ENCODE measurements at regions not wholly inside any gene's neighbourhood (a gene's known extent, or its start where the extent isn't known, plus 50 kb on each side); places are given as distances from the start of the nearest gene placed in this dataset.

- WGBS, 2 experiments (ENCODE audit: insufficient coverage in 2 of 2), result 93 to 100% methylated on average over 2 of the region's 2 CpGs
- Histone ChIP-seq H3K36me3 (ENCODE audit: control insufficient read depth, insufficient read depth, low read length) (no peaks in the 10 kb centered on the region), H3K9me3 (ENCODE audit: control insufficient read depth, low read length) (no peaks in the 10 kb centered on the region)
Observed at GRCh38 chr4:66911880-66912279, 633.4 kb downstream of the CENPC start.

GRCh38 chr4:66906314-66906713 lies 639.0 kb downstream of the CENPC start:
- no peak overlapping the region for H3K27ac ChIP-seq (ENCODE audit: low read depth, low read length, severe bottlenecking)
- no peaks in the 10 kb centered on the region for H3K9me3 ChIP-seq (ENCODE audit: control insufficient read depth, low read length)
- WGBS, 2 experiments (ENCODE audit: insufficient coverage in 2 of 2), result 0 to 17% methylated on average over 1 of the region's 2 CpGs
- H3K4me3 ChIP-seq (ENCODE audit: extremely low read depth, insufficient read depth, low read length, poor library complexity, severe bottlenecking), result no peak overlapping the region
- no peaks in the 10 kb centered on the region for H3K4me1 ChIP-seq (ENCODE audit: control insufficient read depth, insufficient read depth, low read length, poor library complexity, severe bottlenecking)
- no peaks in the 10 kb centered on the region for H3K36me3 ChIP-seq (ENCODE audit: control insufficient read depth, insufficient read depth, low read length)

More at GRCh38 chr4:66911880-66912279, 633.4 kb downstream of the CENPC start:
- Histone ChIP-seq H3K27ac (ENCODE audit: low read depth, low read length, severe bottlenecking) (no peak overlapping the region), H3K4me1 (ENCODE audit: control insufficient read depth, insufficient read depth, low read length, poor library complexity, severe bottlenecking) (no peaks in the 10 kb centered on the region), H3K4me3 (ENCODE audit: extremely low read depth, insufficient read depth, low read length, poor library complexity, severe bottlenecking) (no peak overlapping the region)

- Histone ChIP-seq H3K36me3 (ENCODE audit: control insufficient read depth, insufficient read depth, low read length) (no peaks in the 10 kb centered on the region), H3K9me3 (ENCODE audit: control insufficient read depth, low read length) (no peaks in the 10 kb centered on the region), H3K4me1 (ENCODE audit: control insufficient read depth, insufficient read depth, low read length, poor library complexity, severe bottlenecking) (no peaks in the 10 kb centered on the region), H3K4me3 (ENCODE audit: extremely low read depth, insufficient read depth, low read length, poor library complexity, severe bottlenecking) (no peak overlapping the region), H3K27ac (ENCODE audit: low read depth, low read length, severe bottlenecking) (no peak overlapping the region)
- 94 to 95% methylated on average over 13 to 19 of the region's 26 CpGs for WGBS, 2 experiments (ENCODE audit: insufficient coverage in 2 of 2)
Observed at GRCh38 chr4:66899422-66900065, 645.8 kb downstream of the CENPC start.

GRCh38 chr4:66893807-66894206 lies 651.5 kb downstream of the CENPC start:
- H3K9me3 ChIP-seq (ENCODE audit: control insufficient read depth, low read length), result no peaks in the 10 kb centered on the region
- no CpG with 5 or more reads among the region's 1 CpG for WGBS, 2 experiments (ENCODE audit: insufficient coverage in 2 of 2)

GRCh38 chr4:66887061-66887460 lies 658.2 kb downstream of the CENPC start:
- WGBS, 2 experiments (ENCODE audit: insufficient coverage in 2 of 2), result 100% methylated on average over 1 of the region's 1 CpG; no CpG with 5 or more reads in 1 of the 2 experiments
- H3K4me3 ChIP-seq (ENCODE audit: extremely low read depth, insufficient read depth, low read length, poor library complexity, severe bottlenecking), result no peak overlapping the region

More at GRCh38 chr4:66893807-66894206, 651.5 kb downstream of the CENPC start:
- Histone ChIP-seq H3K36me3 (ENCODE audit: control insufficient read depth, insufficient read depth, low read length) (no peaks in the 10 kb centered on the region), H3K4me3 (ENCODE audit: extremely low read depth, insufficient read depth, low read length, poor library complexity, severe bottlenecking) (no peak overlapping the region), H3K27ac (ENCODE audit: low read depth, low read length, severe bottlenecking) (no peak overlapping the region), H3K4me1 (ENCODE audit: control insufficient read depth, insufficient read depth, low read length, poor library complexity, severe bottlenecking) (no peaks in the 10 kb centered on the region)

GRCh38 chr4:66885501-66886165 lies 659.7 kb downstream of the CENPC start:
- no peaks in the 10 kb centered on the region for H3K4me1 ChIP-seq (ENCODE audit: control insufficient read depth, insufficient read depth, low read length, poor library complexity, severe bottlenecking)
- H3K36me3 ChIP-seq (ENCODE audit: control insufficient read depth, insufficient read depth, low read length), result no peaks in the 10 kb centered on the region
- peaks cover 10% of the 10 kb centered on the region for H3K9me3 ChIP-seq (ENCODE audit: control insufficient read depth, low read length)
- H3K27ac ChIP-seq (ENCODE audit: low read depth, low read length, severe bottlenecking), result no peak overlapping the region
- WGBS, 2 experiments (ENCODE audit: insufficient coverage in 2 of 2), result no CpG with 5 or more reads among the region's 1 CpG
- no peak overlapping the region for H3K4me3 ChIP-seq (ENCODE audit: extremely low read depth, insufficient read depth, low read length, poor library complexity, severe bottlenecking)

More at GRCh38 chr4:66887061-66887460, 658.2 kb downstream of the CENPC start:
- Histone ChIP-seq H3K9me3 (ENCODE audit: control insufficient read depth, low read length) (peaks cover 10% of the 10 kb centered on the region), H3K36me3 (ENCODE audit: control insufficient read depth, insufficient read depth, low read length) (no peaks in the 10 kb centered on the region), H3K4me1 (ENCODE audit: control insufficient read depth, insufficient read depth, low read length, poor library complexity, severe bottlenecking) (no peaks in the 10 kb centered on the region), H3K27ac (ENCODE audit: low read depth, low read length, severe bottlenecking) (no peak overlapping the region)

- Histone ChIP-seq H3K9me3 (ENCODE audit: control insufficient read depth, low read length) (no peaks in the 10 kb centered on the region), H3K36me3 (ENCODE audit: control insufficient read depth, insufficient read depth, low read length) (no peaks in the 10 kb centered on the region), H3K27ac (ENCODE audit: low read depth, low read length, severe bottlenecking) (no peak overlapping the region), H3K4me1 (ENCODE audit: control insufficient read depth, insufficient read depth, low read length, poor library complexity, severe bottlenecking) (no peaks in the 10 kb centered on the region), H3K4me3 (ENCODE audit: extremely low read depth, insufficient read depth, low read length, poor library complexity, severe bottlenecking) (no peak overlapping the region)
- no CpG with 5 or more reads among the region's 2 CpGs for WGBS, 2 experiments (ENCODE audit: insufficient coverage in 2 of 2)
Observed at GRCh38 chr4:66876946-66877345, 668.4 kb downstream of the CENPC start.

- H3K9me3 ChIP-seq (ENCODE audit: control insufficient read depth, low read length), result no peaks in the 10 kb centered on the region
- WGBS, 2 experiments (ENCODE audit: insufficient coverage in 2 of 2), result 100% methylated on average over 1 of the region's 1 CpG; no CpG with 5 or more reads in 1 of the 2 experiments
- no peaks in the 10 kb centered on the region for H3K4me1 ChIP-seq (ENCODE audit: control insufficient read depth, insufficient read depth, low read length, poor library complexity, severe bottlenecking)
- no peaks in the 10 kb centered on the region for H3K36me3 ChIP-seq (ENCODE audit: control insufficient read depth, insufficient read depth, low read length)
- no peak overlapping the region for H3K4me3 ChIP-seq (ENCODE audit: extremely low read depth, insufficient read depth, low read length, poor library complexity, severe bottlenecking)
- no peak overlapping the region for H3K27ac ChIP-seq (ENCODE audit: low read depth, low read length, severe bottlenecking)
Observed at GRCh38 chr4:66872661-66873060, 672.6 kb downstream of the CENPC start.

- no peaks in the 10 kb centered on the region for H3K36me3 ChIP-seq (ENCODE audit: control insufficient read depth, insufficient read depth, low read length)
- peaks cover 3% of the 10 kb centered on the region for H3K9me3 ChIP-seq (ENCODE audit: control insufficient read depth, low read length)
- no peak overlapping the region for H3K27ac ChIP-seq (ENCODE audit: low read depth, low read length, severe bottlenecking)
- no peaks in the 10 kb centered on the region for H3K4me1 ChIP-seq (ENCODE audit: control insufficient read depth, insufficient read depth, low read length, poor library complexity, severe bottlenecking)
- H3K4me3 ChIP-seq (ENCODE audit: extremely low read depth, insufficient read depth, low read length, poor library complexity, severe bottlenecking), result no peak overlapping the region
Observed at GRCh38 chr4:66863481-66863880, 681.8 kb downstream of the CENPC start.

- Histone ChIP-seq H3K27ac (ENCODE audit: low read depth, low read length, severe bottlenecking) (no peak overlapping the region), H3K9me3 (ENCODE audit: control insufficient read depth, low read length) (peaks cover 3% of the 10 kb centered on the region), H3K4me1 (ENCODE audit: control insufficient read depth, insufficient read depth, low read length, poor library complexity, severe bottlenecking) (no peaks in the 10 kb centered on the region), H3K4me3 (ENCODE audit: extremely low read depth, insufficient read depth, low read length, poor library complexity, severe bottlenecking) (no peak overlapping the region), H3K36me3 (ENCODE audit: control insufficient read depth, insufficient read depth, low read length) (no peaks in the 10 kb centered on the region)
- 100% methylated on average over 1 of the region's 1 CpG for WGBS, 2 experiments (ENCODE audit: insufficient coverage in 2 of 2)
Observed at GRCh38 chr4:66855956-66856355, 689.3 kb downstream of the CENPC start.

- WGBS, 2 experiments (ENCODE audit: insufficient coverage in 2 of 2), result 100% methylated on average over 1 of the region's 3 CpGs; no CpG with 5 or more reads in 1 of the 2 experiments
- H3K4me1 ChIP-seq (ENCODE audit: control insufficient read depth, insufficient read depth, low read length, poor library complexity, severe bottlenecking), result no peaks in the 10 kb centered on the region
- H3K36me3 ChIP-seq (ENCODE audit: control insufficient read depth, insufficient read depth, low read length), result no peaks in the 10 kb centered on the region
- no peak overlapping the region for H3K27ac ChIP-seq (ENCODE audit: low read depth, low read length, severe bottlenecking)
- no peaks in the 10 kb centered on the region for H3K9me3 ChIP-seq (ENCODE audit: control insufficient read depth, low read length)
- H3K4me3 ChIP-seq (ENCODE audit: extremely low read depth, insufficient read depth, low read length, poor library complexity, severe bottlenecking), result no peak overlapping the region
Observed at GRCh38 chr4:66853845-66854244, 691.5 kb downstream of the CENPC start.

Measured in mesodermal cell (in vitro differentiated cells).